ENCODE measurements at regions not wholly inside any gene's neighbourhood (a gene's known extent, or its start where the extent isn't known, plus 50 kb on each side); places are given as distances from the start of the nearest gene placed in this dataset.
A peak's percentile ranks its signal among the peaks of the same experiment; 100 is the strongest.

GRCh38 chr6:7042654-7043545 is 64.9 kb upstream of the RREB1 start (continued):
- TF ChIP-seq, protein P1, sequence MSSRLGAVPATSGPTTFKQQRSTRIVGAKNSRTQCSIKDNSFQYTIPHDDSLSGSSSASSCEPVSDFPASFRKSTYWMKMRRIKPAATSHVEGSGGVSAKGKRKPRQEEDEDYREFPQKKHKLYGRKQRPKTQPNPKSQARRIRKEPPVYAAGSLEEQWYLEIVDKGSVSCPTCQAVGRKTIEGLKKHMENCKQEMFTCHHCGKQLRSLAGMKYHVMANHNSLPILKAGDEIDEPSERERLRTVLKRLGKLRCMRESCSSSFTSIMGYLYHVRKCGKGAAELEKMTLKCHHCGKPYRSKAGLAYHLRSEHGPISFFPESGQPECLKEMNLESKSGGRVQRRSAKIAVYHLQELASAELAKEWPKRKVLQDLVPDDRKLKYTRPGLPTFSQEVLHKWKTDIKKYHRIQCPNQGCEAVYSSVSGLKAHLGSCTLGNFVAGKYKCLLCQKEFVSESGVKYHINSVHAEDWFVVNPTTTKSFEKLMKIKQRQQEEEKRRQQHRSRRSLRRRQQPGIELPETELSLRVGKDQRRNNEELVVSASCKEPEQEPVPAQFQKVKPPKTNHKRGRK (tag; IDR thresholded peaks at IDR 0.05): peak; percentile 46; the same call in 1 of the 2 replicates
- TF ChIP-seq HLTF (IDR thresholded peaks at IDR 0.05) (no peak), CBFA2T3 (IDR thresholded peaks at IDR 0.05) (peak; percentile 40), NCOR1 (IDR thresholded peaks at IDR 0.05) (0 out of 2 replicates have a peak, but pooled peaks have one; percentile 18), HOMEZ (CRISPR knock-in tag; IDR thresholded peaks at IDR 0.05) (no peak), ZNF384 (IDR thresholded peaks at IDR 0.05; ENCODE audit: low read depth, low read length) (no peak), NFIC (IDR thresholded peaks at IDR 0.05) (no peak), NR1H2 (CRISPR knock-in tag; IDR thresholded peaks at IDR 0.05) (no peak), NEUROD1 (IDR thresholded peaks at IDR 0.05; ENCODE audit: borderline replicate concordance, low read depth, low read length, partially characterized antibody) (no peak), ELF1 (tag; IDR thresholded peaks at IDR 0.05) (peak; percentile 78), ATF7 (IDR thresholded peaks at IDR 0.05) (0 out of 2 replicates have a peak, but pooled peaks have one; percentile 31), NCOA6 (IDR thresholded peaks at IDR 0.05) (no peak), SMAD4 (CRISPR knock-in tag; conservative IDR thresholded peaks at IDR 0.05) (peak; percentile 19; the same call in 1 of the 2 replicates)
- TF ChIP-seq, protein P2, sequence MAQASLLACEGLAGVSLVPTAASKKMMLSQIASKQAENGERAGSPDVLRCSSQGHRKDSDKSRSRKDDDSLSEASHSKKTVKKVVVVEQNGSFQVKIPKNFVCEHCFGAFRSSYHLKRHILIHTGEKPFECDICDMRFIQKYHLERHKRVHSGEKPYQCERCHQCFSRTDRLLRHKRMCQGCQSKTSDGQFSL (CRISPR knock-in tag; IDR thresholded peaks at IDR 0.05): 0 out of 2 replicates have a peak, but pooled peaks have one; percentile 31
- TF ChIP-seq, protein P2 (tag; IDR thresholded peaks at IDR 0.05): no peak
- TF ChIP-seq, protein P3, sequence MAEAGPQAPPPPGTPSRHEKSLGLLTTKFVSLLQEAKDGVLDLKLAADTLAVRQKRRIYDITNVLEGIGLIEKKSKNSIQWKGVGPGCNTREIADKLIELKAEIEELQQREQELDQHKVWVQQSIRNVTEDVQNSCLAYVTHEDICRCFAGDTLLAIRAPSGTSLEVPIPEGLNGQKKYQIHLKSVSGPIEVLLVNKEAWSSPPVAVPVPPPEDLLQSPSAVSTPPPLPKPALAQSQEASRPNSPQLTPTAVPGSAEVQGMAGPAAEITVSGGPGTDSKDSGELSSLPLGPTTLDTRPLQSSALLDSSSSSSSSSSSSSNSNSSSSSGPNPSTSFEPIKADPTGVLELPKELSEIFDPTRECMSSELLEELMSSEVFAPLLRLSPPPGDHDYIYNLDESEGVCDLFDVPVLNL (CRISPR knock-in tag; IDR thresholded peaks at IDR 0.05; ENCODE audit: low read depth): no peak
- TF ChIP-seq, protein P4, sequence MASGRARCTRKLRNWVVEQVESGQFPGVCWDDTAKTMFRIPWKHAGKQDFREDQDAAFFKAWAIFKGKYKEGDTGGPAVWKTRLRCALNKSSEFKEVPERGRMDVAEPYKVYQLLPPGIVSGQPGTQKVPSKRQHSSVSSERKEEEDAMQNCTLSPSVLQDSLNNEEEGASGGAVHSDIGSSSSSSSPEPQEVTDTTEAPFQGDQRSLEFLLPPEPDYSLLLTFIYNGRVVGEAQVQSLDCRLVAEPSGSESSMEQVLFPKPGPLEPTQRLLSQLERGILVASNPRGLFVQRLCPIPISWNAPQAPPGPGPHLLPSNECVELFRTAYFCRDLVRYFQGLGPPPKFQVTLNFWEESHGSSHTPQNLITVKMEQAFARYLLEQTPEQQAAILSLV (tag; IDR thresholded peaks at IDR 0.05): no peak
- TF ChIP-seq, protein P5, sequence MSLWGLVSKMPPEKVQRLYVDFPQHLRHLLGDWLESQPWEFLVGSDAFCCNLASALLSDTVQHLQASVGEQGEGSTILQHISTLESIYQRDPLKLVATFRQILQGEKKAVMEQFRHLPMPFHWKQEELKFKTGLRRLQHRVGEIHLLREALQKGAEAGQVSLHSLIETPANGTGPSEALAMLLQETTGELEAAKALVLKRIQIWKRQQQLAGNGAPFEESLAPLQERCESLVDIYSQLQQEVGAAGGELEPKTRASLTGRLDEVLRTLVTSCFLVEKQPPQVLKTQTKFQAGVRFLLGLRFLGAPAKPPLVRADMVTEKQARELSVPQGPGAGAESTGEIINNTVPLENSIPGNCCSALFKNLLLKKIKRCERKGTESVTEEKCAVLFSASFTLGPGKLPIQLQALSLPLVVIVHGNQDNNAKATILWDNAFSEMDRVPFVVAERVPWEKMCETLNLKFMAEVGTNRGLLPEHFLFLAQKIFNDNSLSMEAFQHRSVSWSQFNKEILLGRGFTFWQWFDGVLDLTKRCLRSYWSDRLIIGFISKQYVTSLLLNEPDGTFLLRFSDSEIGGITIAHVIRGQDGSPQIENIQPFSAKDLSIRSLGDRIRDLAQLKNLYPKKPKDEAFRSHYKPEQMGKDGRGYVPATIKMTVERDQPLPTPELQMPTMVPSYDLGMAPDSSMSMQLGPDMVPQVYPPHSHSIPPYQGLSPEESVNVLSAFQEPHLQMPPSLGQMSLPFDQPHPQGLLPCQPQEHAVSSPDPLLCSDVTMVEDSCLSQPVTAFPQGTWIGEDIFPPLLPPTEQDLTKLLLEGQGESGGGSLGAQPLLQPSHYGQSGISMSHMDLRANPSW (CRISPR knock-in tag; IDR thresholded peaks at IDR 0.05): peak; percentile 56; the same call in 1 of the 2 replicates

All from K562 (cell line).